Neural cell (in vitro differentiated cells): ENCODE measurements at regions not wholly inside any gene's neighbourhood (a gene's known extent, or its start where the extent isn't known, plus 50 kb on each side); places are given as distances from the start of the nearest gene placed in this dataset.

Experiments used
- H2AFZ ChIP-seq: fragments of 200-600, 300-800 bp; sonication (generic), shearing (Covaris generic); 2 replicates; pipeline ENCODE4 v1.6.0; 2014; ENCODE audit warnings: low read depth, mild to moderate bottlenecking, antibody characterized with exemption, low read length, moderate library complexity
- H3F3A ChIP-seq: fragments of 200-600 bp; shearing (Covaris generic); 2 replicates; pipeline ENCODE4 v1.6.1; 2016; ENCODE audit warnings: mild to moderate bottlenecking, moderate library complexity, mixed read lengths, antibody characterized with exemption, low read length; ENCODE audit not compliant: insufficient read depth, poor library complexity, severe bottlenecking
- H3K27ac ChIP-seq: fragments of 200-600, 300-800 bp; sonication (generic), shearing (Covaris generic); 2 replicates; pipeline ENCODE4 v1.5.1; 2014; ENCODE audit warnings: mild to moderate bottlenecking, low read length, moderate library complexity
- H3K27me3 ChIP-seq: fragments of 300-800, 200-600 bp; sonication (generic), shearing (Covaris generic); 2 replicates; pipeline ENCODE4 v1.6.0; 2014; ENCODE audit warnings: mild to moderate bottlenecking, low read depth, low read length, moderate library complexity; ENCODE audit not compliant: insufficient read depth
- H3K36me3 ChIP-seq: fragments of 300-800, 200-600 bp; sonication (generic), shearing (Covaris generic); 2 replicates; pipeline ENCODE4 v1.5.1; 2014; ENCODE audit warnings: mild to moderate bottlenecking, antibody characterized with exemption, low read length, moderate library complexity; ENCODE audit not compliant: insufficient read depth
- H3K4me2 ChIP-seq: fragments of 300-800, 200-600 bp; sonication (generic), shearing (Covaris generic); 2 replicates; pipeline ENCODE4 v1.6.0; 2014; ENCODE audit warnings: mild to moderate bottlenecking, low read length
- H3K4me3 ChIP-seq: fragments of 300-800, 200-600 bp; sonication (generic), shearing (Covaris generic); 2 replicates; pipeline ENCODE4 v1.5.1; 2014; ENCODE audit warnings: mild to moderate bottlenecking, low read length, moderate library complexity
- H3K79me2 ChIP-seq: fragments of 200-600 bp; shearing (Covaris generic); replicated peaks from 2 replicates; pipeline ENCODE4 v1.6.0; 2014; ENCODE audit warnings: mild to moderate bottlenecking, low read length, moderate library complexity; ENCODE audit not compliant: insufficient read depth
- H3K9ac ChIP-seq: fragments of 300-800, 200-600 bp; sonication (generic), shearing (Covaris generic); 2 replicates; pipeline ENCODE4 v1.6.1; 2016; ENCODE audit warnings: mild to moderate bottlenecking, low read length, mixed read lengths
- H3K9me2 ChIP-seq: fragments of 200-600 bp; shearing (Covaris generic); 2 replicates; pipeline ENCODE4 v1.6.1; 2016; ENCODE audit warnings: mild to moderate bottlenecking, low read length, mixed read lengths; ENCODE audit not compliant: insufficient read depth
- H3K9me3 ChIP-seq: fragments of 200-600, 300-800 bp; sonication (generic), shearing (Covaris generic); 2 replicates; pipeline ENCODE4 v1.6.1; 2016; ENCODE audit warnings: mild to moderate bottlenecking, mixed run types, low read length, moderate library complexity, mixed read lengths
- H4K20me1 ChIP-seq: fragments of 200-600 bp; shearing (Covaris generic); 2 replicates; pipeline ENCODE4 v1.6.1; 2016; ENCODE audit warnings: mild to moderate bottlenecking, mixed run types; ENCODE audit not compliant: insufficient read depth
- CTCF ChIP-seq: fragments of 450-650 bp; IDR thresholded peaks from 2 replicates; pipeline ENCODE4 v1.5.1; 2014; ENCODE audit warnings: antibody characterized with exemption, mild to moderate bottlenecking, moderate library complexity; ENCODE audit not compliant: poor library complexity, severe bottlenecking
- EP300 ChIP-seq: fragments of 450-650 bp; conservative IDR thresholded peaks from 2 replicates; pipeline ENCODE4 v1.6.1; 2014; ENCODE audit warnings: antibody characterized with exemption, mild to moderate bottlenecking, moderate library complexity; ENCODE audit not compliant: poor library complexity, severe bottlenecking
- EZH2 ChIP-seq: fragments of 200-600, 300-800 bp; shearing (Covaris generic), sonication (generic); IDR thresholded peaks from 2 replicates; pipeline ENCODE4 v1.6.1; 2014; ENCODE audit warnings: antibody characterized with exemption, low read length, borderline replicate concordance, mild to moderate bottlenecking; ENCODE audit not compliant: insufficient read depth, poor library complexity, severe bottlenecking
- MXI1 ChIP-seq: fragments of 450-650 bp; conservative IDR thresholded peaks from 2 replicates; pipeline ENCODE4 v1.6.1; 2014; ENCODE audit warnings: antibody characterized with exemption, mild to moderate bottlenecking; ENCODE audit not compliant: poor library complexity, severe bottlenecking
- POLR2AphosphoS5 ChIP-seq: IDR thresholded peaks from 2 replicates; pipeline ENCODE4 v1.6.1; 2012
- RAD21 ChIP-seq: fragments of 450-650 bp; conservative IDR thresholded peaks from 2 replicates; pipeline ENCODE4 v1.6.1; 2014; ENCODE audit warnings: antibody characterized with exemption, mild to moderate bottlenecking, moderate library complexity
- REST ChIP-seq: IDR thresholded peaks from 2 replicates; pipeline ENCODE4 v1.6.1; 2012; ENCODE audit warnings: borderline replicate concordance
- SMC3 ChIP-seq: fragments of 450-650 bp; conservative IDR thresholded peaks from 2 replicates; pipeline ENCODE4 v1.6.1; 2014; ENCODE audit warnings: antibody characterized with exemption, mild to moderate bottlenecking, moderate library complexity; ENCODE audit not compliant: poor library complexity
- TAF1 ChIP-seq: IDR thresholded peaks from 2 replicates; pipeline ENCODE4 v1.6.1; 2012; ENCODE audit warnings: low read depth

DNA sequence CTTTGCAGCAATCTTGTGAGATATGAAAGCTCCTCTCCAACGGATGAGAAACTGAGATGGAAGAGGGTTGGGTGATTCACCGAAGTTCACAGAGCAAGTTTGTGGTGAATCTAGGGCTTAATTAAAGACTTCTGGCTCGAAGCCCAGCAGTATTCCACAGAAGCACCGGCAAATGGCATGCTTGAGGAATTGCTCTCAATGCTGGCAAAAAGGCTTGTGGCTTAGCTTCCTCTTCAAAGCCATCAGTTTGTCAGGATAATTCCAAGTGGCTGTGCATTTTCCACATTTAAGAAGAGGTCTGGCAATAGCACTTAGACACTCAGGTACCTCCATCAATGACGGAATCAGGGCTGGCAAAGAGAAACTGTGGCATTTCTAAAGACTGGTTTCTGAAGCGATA lies 98.7 kb upstream of the SLC66A3 start:
- Histone ChIP-seq H2AFZ (no peak overlapping the region), H3K9me2 (no peaks in the 10 kb centered on the region), H3K4me2 (no peak overlapping the region), H3K27ac (peak overlapping the region; percentile 60), H3K27me3 (no peaks in the 10 kb centered on the region), H3K79me2 (no peaks in the 10 kb centered on the region), H3K9ac (no peak overlapping the region), H3K4me3 (no peak overlapping the region), H4K20me1 (no peaks in the 10 kb centered on the region), H3F3A (no peaks in the 10 kb centered on the region), H3K9me3 (no peaks in the 10 kb centered on the region), H3K36me3 (no peaks in the 10 kb centered on the region)
- peak; percentile 13 for TF ChIP-seq RAD21
- peak; percentile 92 for TF ChIP-seq REST
- TF ChIP-seq SMC3, result no peak
- peak; percentile 51 for TF ChIP-seq POLR2AphosphoS5
- TF ChIP-seq EP300, result peak; percentile 66
- TF ChIP-seq EZH2, result no peak

GRCh38 chr2:11057031-11057430 lies 98.2 kb upstream of the SLC66A3 start:
- no peak overlapping the region for H3K4me2 ChIP-seq

More at GRCh38 chr2:11057031-11057430, 98.2 kb upstream of the SLC66A3 start:
- Histone ChIP-seq H3K9ac (no peak overlapping the region), H2AFZ (no peak overlapping the region), H3K36me3 (no peaks in the 10 kb centered on the region), H3K9me3 (peaks cover 3% of the 10 kb centered on the region), H3K9me2 (no peaks in the 10 kb centered on the region), H3K79me2 (no peaks in the 10 kb centered on the region), H3K27ac (peak overlapping the region; percentile 60), H4K20me1 (no peaks in the 10 kb centered on the region), H3K27me3 (no peaks in the 10 kb centered on the region), H3K4me3 (no peak overlapping the region), H3F3A (no peaks in the 10 kb centered on the region)
- TF ChIP-seq EZH2, result no peak
- TF ChIP-seq REST, result no peak
- no peak for TF ChIP-seq MXI1
- TF ChIP-seq RAD21, result no peak
- no peak for TF ChIP-seq SMC3
- no peak for TF ChIP-seq EP300
- no peak for TF ChIP-seq CTCF
- no peak for TF ChIP-seq TAF1
- TF ChIP-seq POLR2AphosphoS5, result no peak
